GM19035 (cell line): ENCODE measurements at regions not wholly inside any gene's neighbourhood (a gene's known extent, or its start where the extent isn't known, plus 50 kb on each side); places are given as distances from the start of the nearest gene placed in this dataset.
"Not testable (repeated sequence)": the region's sequence is repeated elsewhere in the genome, so short reads cannot be mapped to it uniquely, and the experiment has no call there.

ENCODE experiments used
- ATAC-seq: cut with Tn5 transposase; IDR thresholded peaks from one replicate; pipeline ENCODE4 v1.9.1; 2021; ENCODE audit not compliant: unreplicated experiment

- no peak for ATAC-seq
Observed at GRCh38 chr5:174571662-174572397, 152.6 kb upstream of the MSX2 start.

- no peak for ATAC-seq
Observed at GRCh38 chr5:174572591-174572990, 151.8 kb upstream of the MSX2 start.

- ATAC-seq = no peak
Observed at GRCh38 chr5:174573221-174573994, 151.0 kb upstream of the MSX2 start.

- no peak for ATAC-seq
Observed at GRCh38 chr5:174575043-174575442, 149.3 kb upstream of the MSX2 start.

DNA sequence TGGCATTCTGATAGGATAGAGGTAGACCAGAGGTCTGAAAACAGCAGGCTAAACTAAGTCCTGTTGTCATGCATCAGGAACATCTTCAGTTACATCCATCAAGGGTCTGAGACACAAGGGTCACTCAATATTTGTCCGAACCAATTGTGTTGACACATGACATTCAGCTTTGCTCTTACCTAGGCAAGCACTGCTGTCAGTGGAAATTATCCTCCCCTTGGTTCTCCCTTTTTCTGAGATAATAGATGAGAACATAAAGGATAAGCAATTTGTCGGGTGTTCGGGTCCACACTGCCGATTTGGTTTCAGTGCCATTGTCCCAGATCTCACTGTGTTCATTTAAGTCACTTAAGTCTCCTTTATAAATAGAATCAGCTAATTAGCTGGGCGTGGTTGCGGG is 148.3 kb upstream of the MSX2 start:
- ATAC-seq = no peak

DNA sequence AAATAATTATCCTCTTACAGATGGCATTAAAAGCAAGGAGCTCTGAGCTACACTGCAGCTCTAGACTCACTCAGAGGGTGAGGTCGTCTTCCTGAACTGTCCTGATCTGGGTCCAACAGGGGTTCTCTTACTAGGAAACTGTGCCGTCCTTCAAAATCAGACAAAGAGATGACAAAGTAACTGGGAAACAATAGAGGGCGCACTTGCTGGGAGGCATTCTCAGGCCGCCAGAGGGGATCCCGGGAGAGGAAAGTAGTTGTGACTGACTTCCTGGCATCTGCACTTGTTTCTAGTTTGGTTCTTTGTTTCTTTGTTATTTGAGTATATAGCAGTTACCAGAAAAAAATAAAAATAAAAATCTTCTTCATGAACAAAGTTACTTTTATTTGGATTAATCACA is 142.9 kb upstream of the MSX2 start:
- ATAC-seq = no peak

DNA sequence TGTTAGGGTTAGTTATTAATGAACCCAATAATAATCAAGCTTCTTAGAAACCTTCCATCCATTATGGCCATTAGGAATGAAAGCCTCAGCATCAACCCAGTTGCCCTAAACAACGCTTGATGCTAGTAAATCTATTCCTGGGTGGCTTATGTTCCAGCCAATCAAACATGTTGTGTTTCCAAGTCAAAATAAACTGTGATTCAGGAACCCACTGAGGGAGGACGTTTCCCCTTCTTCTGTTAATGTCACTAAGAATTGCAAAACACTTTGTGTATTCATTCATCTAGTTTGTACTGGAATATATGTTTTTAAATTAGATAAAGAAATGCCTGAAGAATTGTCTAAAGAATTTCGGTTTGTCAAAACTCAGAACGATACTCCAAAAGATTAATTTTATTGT is 142.5 kb upstream of the MSX2 start:
- no peak for ATAC-seq

DNA sequence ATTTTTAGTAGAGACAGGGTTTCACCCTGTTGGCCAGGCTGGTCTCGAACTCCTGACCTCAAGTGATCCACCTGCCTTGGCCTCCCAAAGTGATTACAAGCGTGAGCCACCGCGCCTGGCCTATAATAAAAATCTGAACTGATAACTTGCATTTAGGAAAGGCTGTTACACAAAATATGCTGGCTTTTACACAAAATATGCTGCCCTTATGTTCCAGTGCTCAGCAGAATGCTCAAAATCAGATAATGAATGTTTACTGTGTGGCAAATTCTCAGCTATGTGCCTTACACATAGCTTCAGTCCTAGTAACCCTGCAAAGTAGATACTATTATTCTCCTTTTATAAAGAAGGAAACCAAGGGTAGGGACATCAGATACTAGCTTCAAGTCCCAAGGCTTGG is 141.3 kb upstream of the MSX2 start:
- no peak for ATAC-seq

DNA sequence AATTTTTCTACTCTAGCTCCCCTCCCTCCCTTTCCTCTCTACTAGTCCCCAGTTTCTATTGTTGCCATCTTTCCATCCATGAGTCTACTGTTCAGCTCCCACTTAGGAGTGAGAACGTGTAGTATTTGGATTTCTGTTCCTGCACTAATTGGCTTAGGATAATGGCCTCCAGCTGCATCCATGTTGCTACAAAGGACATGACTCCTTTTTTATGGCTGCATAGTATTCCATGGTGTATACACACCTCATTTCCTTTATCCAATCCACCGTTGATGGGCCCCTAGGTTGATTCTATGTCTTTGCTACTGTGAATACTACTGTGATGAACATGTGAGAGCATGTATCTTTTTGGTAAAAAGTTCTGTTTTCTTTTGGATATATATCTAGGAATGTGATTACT is 138.9 kb upstream of the MSX2 start:
- ATAC-seq = no peak

DNA sequence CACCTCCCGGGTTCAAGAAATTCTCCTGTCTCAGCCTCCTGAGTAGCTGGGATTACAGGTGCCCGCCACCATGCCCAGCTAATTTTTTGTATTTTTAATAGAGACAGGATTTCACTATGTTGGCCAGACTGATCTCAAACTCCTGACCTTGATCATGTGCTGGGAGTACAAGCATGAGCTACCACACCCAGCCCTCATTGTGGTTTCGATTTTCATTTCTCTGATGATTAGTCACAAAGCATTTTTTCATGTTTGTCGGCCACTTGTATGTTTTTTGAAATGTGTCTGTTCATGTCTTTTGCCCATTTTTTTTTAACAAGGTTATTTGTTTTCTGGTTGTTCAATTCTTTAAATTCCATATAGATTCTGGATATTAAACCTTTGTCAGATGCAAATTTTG is 138.2 kb upstream of the MSX2 start:
- not testable (repeated sequence) for ATAC-seq

GRCh38 chr5:174589011-174589410 is 135.4 kb upstream of the MSX2 start:
- ATAC-seq = no peak

- ATAC-seq = no peak
Observed at GRCh38 chr5:174589599-174589998, 134.8 kb upstream of the MSX2 start.

GRCh38 chr5:174590820-174591219 is 133.6 kb upstream of the MSX2 start:
- no peak for ATAC-seq

GRCh38 chr5:174596429-174596828 is 128.0 kb upstream of the MSX2 start:
- ATAC-seq = no peak

- ATAC-seq = no peak
Observed at GRCh38 chr5:174599992-174600391, 124.4 kb upstream of the MSX2 start.

- ATAC-seq = no peak
Observed at GRCh38 chr5:174601946-174602345, 122.4 kb upstream of the MSX2 start.

- no peak for ATAC-seq
Observed at GRCh38 chr5:174606153-174606552, 118.2 kb upstream of the MSX2 start.

GRCh38 chr5:174606646-174607045 is 117.7 kb upstream of the MSX2 start:
- ATAC-seq = no peak

DNA sequence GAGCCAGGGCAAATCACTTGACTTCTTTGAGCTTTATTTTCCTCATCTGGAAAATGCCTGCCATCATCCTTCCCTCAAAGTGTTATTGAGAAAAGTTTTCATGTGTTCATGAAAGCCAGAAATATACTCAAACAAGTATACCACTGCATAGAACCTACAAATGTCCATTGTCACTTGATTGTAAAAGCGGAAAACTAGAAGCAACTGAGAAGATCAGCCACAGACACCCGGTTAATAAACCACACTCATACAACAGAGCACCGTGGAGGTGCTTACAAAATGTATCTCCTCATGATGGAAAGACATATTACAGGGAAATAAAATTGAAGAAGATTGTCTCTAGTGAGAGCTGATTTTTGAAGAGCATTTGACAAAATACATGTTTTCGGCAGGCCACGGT is 117.2 kb upstream of the MSX2 start:
- ATAC-seq = no peak

GRCh38 chr5:174607916-174608315 is 116.5 kb upstream of the MSX2 start:
- no peak for ATAC-seq

GRCh38 chr5:174608631-174609097 is 115.7 kb upstream of the MSX2 start:
- ATAC-seq = no peak

- no peak for ATAC-seq
Observed at GRCh38 chr5:174609116-174609515, 115.3 kb upstream of the MSX2 start.
